Activated CD4-positive, alpha-beta T cell treated with anti-CD3 and anti-CD28 coated beads, Interleukin-2, amount 50 U/mL, for 1 hour (primary cell): ENCODE measurements at regions not wholly inside any gene's neighbourhood (a gene's known extent, or its start where the extent isn't known, plus 50 kb on each side); places are given as distances from the start of the nearest gene placed in this dataset.

Experiments
- DNase-seq: peaks from one replicate; pipeline ENCODE4 v3.0.0-alpha.2; 2020

GRCh38 chr3:118811236-118811732, 223.4 kb downstream of the IGSF11 start:
- no peak for DNase-seq

- no peak for DNase-seq
Measured at GRCh38 chr3:118813472-118813871, 221.2 kb downstream of the IGSF11 start.

- peak; percentile 6 for DNase-seq
Measured at GRCh38 chr3:118817748-118818165, 216.9 kb downstream of the IGSF11 start.

GRCh38 chr3:118818386-118818785, 216.3 kb downstream of the IGSF11 start:
- no peak for DNase-seq

GRCh38 chr3:118823626-118824025, 211.0 kb downstream of the IGSF11 start:
- DNase-seq = no peak

- DNase-seq = no peak
Measured at GRCh38 chr3:118827446-118827845, 207.2 kb downstream of the IGSF11 start.

GRCh38 chr3:118828351-118828750, 206.3 kb downstream of the IGSF11 start:
- DNase-seq = no peak

GRCh38 chr3:118833075-118833474, 201.6 kb downstream of the IGSF11 start:
- no peak for DNase-seq

- DNase-seq = no peak
Measured at GRCh38 chr3:118838871-118839270, 195.8 kb downstream of the IGSF11 start.

GRCh38 chr3:118842147-118842863, 192.3 kb downstream of the IGSF11 start:
- DNase-seq = no peak

GRCh38 chr3:118846176-118846575, 188.5 kb downstream of the IGSF11 start:
- DNase-seq = no peak
